ENCODE measurements at regions not wholly inside any gene's neighbourhood (a gene's known extent, or its start where the extent isn't known, plus 50 kb on each side); places are given as distances from the start of the nearest gene placed in this dataset.
"Not testable (repeated sequence)": the region's sequence is repeated elsewhere in the genome, so short reads cannot be mapped to it uniquely, and the experiment has no call there.

- no peak for FAIRE-seq
Observed at GRCh38 chr1:30476911-30477459, 246.4 kb downstream of the MATN1 start.

- FAIRE-seq = no peak
Observed at GRCh38 chr1:30476476-30476875, 246.9 kb downstream of the MATN1 start.

- no peak for FAIRE-seq
Observed at GRCh38 chr1:30475966-30476365, 247.4 kb downstream of the MATN1 start.

GRCh38 chr1:30475201-30475600 lies 248.2 kb downstream of the MATN1 start:
- no peak for FAIRE-seq

- no peak for FAIRE-seq
Observed at GRCh38 chr1:30474818-30475200, 248.6 kb downstream of the MATN1 start.

- no peak for FAIRE-seq
Observed at GRCh38 chr1:30473922-30474817, 249.2 kb downstream of the MATN1 start.

- FAIRE-seq = no peak
Observed at GRCh38 chr1:30472526-30472925, 250.9 kb downstream of the MATN1 start.

GRCh38 chr1:30472009-30472408 lies 251.4 kb downstream of the MATN1 start:
- no peak for FAIRE-seq

- FAIRE-seq = no peak
Observed at GRCh38 chr1:30471307-30471706, 252.1 kb downstream of the MATN1 start.

GRCh38 chr1:30469426-30469825 lies 254.0 kb downstream of the MATN1 start:
- no peak for FAIRE-seq

GRCh38 chr1:30467101-30467500 lies 256.3 kb downstream of the MATN1 start:
- no peak for FAIRE-seq

- no peak for FAIRE-seq
Observed at GRCh38 chr1:30466610-30467009, 256.8 kb downstream of the MATN1 start.

- no peak for FAIRE-seq
Observed at GRCh38 chr1:30466026-30466425, 257.4 kb downstream of the MATN1 start.

GRCh38 chr1:30465096-30465495 lies 258.3 kb downstream of the MATN1 start:
- FAIRE-seq = no peak

- FAIRE-seq = no peak
Observed at GRCh38 chr1:30464187-30464617, 259.2 kb downstream of the MATN1 start.

GRCh38 chr1:30462826-30463425 lies 260.5 kb downstream of the MATN1 start:
- FAIRE-seq = no peak

GRCh38 chr1:30462166-30462565 lies 261.2 kb downstream of the MATN1 start:
- FAIRE-seq = no peak

- no peak for FAIRE-seq
Observed at GRCh38 chr1:30461640-30462039, 261.7 kb downstream of the MATN1 start.

GRCh38 chr1:30460661-30461060 lies 262.7 kb downstream of the MATN1 start:
- FAIRE-seq = no peak

- FAIRE-seq = not testable (repeated sequence)
Observed at GRCh38 chr1:30458730-30459485, 264.5 kb downstream of the MATN1 start.

- no peak for FAIRE-seq
Observed at GRCh38 chr1:30452925-30453324, 270.5 kb downstream of the MATN1 start.

- FAIRE-seq = no peak
Observed at GRCh38 chr1:30452170-30452569, 271.2 kb downstream of the MATN1 start.

- FAIRE-seq = no peak
Observed at GRCh38 chr1:30451532-30452125, 271.8 kb downstream of the MATN1 start.

Data from TTC549 (cell line).